ENCODE measurements at regions not wholly inside any gene's neighbourhood (a gene's known extent, or its start where the extent isn't known, plus 50 kb on each side); places are given as distances from the start of the nearest gene placed in this dataset.

DNA sequence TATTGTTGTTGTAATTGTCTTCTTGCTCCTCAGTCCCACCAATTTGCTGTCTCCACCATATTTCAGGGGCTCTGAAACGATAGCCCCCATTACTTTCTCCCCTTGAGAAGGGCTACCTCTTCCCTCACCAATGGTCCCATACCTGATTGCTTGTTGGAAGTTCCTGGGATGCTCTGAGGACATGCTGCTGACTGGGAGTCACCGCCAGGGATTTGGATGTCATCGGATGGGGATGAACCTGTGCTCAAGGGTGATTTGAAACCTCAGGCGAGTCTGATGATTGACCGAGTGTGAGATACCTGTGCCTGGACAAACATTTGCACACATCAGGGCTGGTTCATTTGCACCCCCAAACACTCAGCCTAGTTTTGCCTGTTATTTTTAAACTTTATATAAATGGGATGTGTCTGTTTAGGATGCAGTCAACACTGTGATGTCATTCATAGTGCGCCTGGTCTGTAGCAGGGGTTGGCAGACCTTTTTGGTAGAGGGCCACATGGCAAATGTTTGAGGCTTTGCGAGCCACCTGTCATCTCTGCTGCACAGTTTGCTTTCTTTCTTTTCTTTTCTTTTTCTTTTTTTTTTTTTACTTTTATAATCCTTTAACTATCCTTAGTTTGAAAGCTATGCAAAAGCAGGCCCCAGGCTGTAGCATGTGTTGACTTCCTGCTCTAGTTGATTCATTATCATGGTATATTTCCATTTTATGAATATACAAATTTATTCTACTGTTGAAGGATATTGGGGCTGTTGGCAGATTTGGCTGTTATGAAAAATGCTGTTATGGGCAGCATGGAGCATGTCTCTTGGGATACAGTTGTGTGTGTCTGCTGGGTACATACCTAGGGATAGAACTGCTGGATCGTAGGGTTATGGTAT is 118.5 kb upstream of the PHACTR3 start:
- TF ChIP-seq, protein P1, sequence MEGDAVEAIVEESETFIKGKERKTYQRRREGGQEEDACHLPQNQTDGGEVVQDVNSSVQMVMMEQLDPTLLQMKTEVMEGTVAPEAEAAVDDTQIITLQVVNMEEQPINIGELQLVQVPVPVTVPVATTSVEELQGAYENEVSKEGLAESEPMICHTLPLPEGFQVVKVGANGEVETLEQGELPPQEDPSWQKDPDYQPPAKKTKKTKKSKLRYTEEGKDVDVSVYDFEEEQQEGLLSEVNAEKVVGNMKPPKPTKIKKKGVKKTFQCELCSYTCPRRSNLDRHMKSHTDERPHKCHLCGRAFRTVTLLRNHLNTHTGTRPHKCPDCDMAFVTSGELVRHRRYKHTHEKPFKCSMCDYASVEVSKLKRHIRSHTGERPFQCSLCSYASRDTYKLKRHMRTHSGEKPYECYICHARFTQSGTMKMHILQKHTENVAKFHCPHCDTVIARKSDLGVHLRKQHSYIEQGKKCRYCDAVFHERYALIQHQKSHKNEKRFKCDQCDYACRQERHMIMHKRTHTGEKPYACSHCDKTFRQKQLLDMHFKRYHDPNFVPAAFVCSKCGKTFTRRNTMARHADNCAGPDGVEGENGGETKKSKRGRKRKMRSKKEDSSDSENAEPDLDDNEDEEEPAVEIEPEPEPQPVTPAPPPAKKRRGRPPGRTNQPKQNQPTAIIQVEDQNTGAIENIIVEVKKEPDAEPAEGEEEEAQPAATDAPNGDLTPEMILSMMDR (conservative IDR thresholded peaks at IDR 0.05 in 1 of 2, IDR thresholded peaks at IDR 0.05 in 1 of 2; ENCODE audit: low read depth in 1 of 2, low read length in 2 of 2) = no peak
- TF ChIP-seq EZH2 (IDR thresholded peaks at IDR 0.05; ENCODE audit: low read length, missing control alignments) = no peak

Measured in fibroblast of lung (primary cell).